NOMO-1 (cell line): ENCODE measurements at regions not wholly inside any gene's neighbourhood (a gene's known extent, or its start where the extent isn't known, plus 50 kb on each side); places are given as distances from the start of the nearest gene placed in this dataset.

Experiments used
- DNase-seq, 2 experiments: peaks; one replicate each; lab custom pipeline; 2025; ENCODE audit not compliant: unreplicated experiment in 2 of 2; lab: John Stamatoyannopoulos, UW

- DNase-seq: no peak
Measured at GRCh38 chr6:44062771-44063560, 64.3 kb downstream of the MRPL14 start.

DNA sequence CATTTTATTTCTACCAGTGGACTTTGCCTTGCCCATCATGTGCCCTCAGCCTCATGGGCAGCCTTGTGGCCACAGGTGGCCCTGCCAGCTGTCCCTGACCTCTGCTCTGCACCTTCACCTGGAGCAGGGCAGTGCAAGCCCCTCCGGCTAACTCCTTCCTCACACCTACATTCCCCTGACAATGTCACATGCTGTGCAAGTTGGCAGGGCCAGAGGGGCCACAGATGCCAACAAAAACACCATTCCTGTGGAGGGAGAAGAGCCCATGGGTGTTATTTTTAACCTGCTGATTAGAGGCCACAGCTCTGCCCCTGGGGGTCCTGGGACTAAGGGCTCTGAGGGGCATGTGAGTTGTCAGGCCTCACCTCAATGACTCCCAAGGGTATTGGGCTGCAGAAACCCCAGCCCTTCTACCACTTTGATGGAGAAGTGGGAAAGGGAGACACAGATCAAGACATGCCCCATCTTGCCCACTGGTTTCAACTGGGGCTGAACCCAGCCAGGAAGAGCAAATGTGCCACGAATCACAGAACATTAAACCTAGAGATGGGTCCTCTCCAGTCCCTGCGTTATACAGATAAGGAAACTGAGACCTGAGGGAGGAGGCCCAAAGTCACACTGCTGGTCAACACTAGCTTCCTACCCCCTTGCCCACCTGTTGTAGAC lies 65.0 kb downstream of the MRPL14 start:
- DNase-seq: no peak

GRCh38 chr6:44061375-44062104 lies 65.7 kb downstream of the MRPL14 start:
- no peak for DNase-seq

- no peak for DNase-seq
Measured at GRCh38 chr6:44060612-44061374, 66.5 kb downstream of the MRPL14 start.

DNA sequence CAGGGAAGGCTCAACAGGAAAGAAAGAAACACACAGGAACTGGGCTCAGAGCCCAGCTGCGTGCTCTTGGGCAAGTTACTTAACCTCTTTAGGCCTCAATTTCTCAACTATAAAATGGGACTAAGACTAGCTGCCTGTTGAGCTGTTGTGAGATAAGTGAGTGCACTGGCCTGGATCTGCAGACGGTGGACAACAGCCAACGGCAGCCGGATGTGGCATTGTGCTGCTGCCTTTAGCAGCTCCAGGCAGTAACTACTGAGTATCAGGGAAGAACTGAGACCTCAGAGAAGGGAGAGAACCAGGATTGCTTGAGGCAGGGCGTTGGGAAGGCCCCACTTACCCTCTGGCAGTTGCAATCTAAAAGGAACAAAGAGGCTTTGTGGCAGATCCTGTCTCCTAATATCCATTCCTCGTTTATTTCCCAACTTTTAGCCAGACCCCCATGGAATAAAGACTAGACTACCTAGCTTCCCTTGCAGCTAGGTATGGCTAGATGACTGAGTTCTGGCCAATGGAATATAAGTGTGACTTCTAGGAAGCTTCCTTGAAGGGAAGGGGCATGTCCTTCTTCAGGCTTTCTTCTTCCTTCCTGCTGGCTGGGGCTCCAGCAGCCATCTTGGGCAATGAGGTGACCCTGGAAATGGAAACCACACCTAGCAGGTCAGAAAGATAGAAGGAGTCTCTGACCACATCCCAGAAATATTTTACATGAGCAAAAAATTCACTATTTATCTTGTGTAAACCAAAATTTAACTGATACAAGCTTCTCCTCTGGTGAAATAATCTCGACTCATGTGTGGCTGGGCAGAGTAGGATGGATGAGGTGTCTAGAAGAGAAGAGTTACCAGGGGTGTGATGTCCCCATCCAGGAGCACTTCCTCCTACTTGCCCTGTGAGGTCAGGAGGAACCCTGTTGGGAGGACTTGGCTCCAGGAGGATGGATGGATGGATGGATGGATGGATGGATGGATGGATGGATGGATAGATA lies 67.6 kb downstream of the MRPL14 start:
- DNase-seq: no peak

- no peak for DNase-seq
Measured at GRCh38 chr6:44058617-44059358, 68.5 kb downstream of the MRPL14 start.

DNA sequence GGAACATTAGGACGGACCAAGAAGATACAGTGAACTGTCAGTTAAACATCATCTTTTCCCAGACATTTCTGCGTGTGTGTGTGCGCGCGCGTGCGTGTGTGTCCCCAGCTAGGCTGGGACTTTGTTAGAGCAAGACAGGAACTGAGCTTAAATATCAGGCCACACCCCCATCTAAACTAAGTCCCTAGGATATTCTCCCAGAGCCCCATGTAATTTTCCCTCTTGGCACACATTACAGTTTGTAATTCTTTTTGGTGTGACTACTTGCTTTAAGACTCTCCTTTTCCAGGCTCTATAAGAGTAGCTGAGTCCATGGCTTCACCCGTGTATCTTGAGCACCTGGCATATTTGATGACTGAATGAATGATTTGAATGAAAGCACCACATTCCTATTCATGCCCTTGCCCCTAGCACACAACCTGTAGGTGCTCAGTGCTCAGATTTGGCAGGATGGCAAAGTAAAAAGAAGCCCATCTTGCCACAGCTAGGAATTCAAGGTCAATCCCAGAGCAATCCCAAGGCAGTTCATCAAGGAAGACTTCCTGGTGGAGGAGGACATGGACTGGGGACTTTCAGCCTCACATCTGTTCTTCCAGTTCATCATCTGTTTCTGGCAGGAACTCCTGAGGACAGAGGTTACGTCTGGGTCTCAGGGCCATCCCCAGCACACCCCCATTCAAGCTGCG lies 69.2 kb downstream of the MRPL14 start:
- DNase-seq: no peak

DNA sequence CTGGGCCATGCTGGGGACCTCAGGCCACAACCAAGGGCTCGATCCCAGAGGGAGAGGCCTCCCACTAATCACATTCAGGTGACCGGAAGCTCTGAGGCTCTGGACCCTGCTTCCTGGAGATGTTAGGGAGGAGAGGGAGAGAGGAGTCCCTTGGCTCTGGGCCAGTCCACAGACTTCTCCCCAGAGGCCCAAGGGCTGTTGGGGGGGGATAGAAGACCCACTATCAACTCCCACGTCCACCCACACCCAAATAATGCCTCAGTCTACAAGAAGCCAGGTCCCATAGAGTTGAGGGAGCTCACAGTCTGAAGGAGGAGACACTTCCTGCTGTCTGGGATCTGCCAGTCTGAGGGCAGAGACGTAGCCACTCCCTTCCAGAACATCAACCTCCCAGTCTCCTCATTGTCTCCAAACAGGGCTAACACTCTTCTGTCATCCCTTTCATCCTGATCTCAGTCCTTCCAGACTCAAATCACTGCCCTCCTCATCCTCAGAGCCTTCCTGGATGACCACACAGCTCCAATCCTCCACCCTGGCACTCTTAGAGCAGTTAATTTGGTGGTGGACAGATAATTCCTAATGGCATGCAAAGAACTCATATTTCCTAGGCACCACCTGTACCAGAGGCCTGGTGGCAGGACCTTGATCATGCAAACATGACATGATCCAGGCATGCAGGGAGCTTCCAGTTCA lies 69.9 kb downstream of the MRPL14 start:
- no peak for DNase-seq

DNA sequence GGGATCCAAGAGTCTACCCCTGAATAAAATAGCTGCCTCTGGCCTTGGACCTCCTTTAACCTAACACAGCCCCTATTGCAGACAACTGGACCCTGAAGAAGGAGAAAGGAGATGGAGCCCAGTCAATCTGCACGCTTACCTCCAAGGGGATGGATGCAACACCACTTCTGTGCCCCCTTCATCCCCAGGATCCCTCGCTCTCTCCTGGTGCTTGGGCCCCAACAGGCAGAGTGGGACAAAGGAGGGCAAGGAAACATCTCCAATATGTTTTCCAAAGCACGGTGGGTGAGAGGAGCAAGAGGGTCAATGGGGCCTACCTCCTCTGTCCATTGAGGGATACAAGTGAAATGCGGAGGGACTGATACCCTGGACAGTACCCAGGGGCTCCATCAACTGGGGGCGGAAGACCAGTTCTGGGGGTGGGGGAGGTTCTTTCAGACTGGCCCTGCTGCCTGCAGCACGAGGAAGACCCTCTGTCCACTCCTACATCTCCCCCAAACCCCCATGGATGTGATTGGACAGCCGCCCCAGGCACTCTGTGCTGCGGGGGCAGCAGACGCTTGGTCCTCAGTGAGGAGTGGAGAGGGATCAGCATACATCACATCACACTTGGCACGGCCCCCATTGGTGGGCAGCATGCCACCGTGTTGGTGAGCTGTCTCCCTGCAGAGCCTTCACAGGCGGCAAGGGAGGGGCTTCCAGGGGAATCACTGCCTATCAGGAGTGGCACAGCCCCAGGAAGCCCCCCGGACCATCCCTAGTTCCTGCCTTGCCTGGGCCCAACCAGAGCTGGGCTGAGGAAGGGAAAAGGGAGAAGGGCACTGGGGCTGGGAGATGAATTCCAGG lies 70.6 kb downstream of the MRPL14 start:
- DNase-seq: no peak

DNA sequence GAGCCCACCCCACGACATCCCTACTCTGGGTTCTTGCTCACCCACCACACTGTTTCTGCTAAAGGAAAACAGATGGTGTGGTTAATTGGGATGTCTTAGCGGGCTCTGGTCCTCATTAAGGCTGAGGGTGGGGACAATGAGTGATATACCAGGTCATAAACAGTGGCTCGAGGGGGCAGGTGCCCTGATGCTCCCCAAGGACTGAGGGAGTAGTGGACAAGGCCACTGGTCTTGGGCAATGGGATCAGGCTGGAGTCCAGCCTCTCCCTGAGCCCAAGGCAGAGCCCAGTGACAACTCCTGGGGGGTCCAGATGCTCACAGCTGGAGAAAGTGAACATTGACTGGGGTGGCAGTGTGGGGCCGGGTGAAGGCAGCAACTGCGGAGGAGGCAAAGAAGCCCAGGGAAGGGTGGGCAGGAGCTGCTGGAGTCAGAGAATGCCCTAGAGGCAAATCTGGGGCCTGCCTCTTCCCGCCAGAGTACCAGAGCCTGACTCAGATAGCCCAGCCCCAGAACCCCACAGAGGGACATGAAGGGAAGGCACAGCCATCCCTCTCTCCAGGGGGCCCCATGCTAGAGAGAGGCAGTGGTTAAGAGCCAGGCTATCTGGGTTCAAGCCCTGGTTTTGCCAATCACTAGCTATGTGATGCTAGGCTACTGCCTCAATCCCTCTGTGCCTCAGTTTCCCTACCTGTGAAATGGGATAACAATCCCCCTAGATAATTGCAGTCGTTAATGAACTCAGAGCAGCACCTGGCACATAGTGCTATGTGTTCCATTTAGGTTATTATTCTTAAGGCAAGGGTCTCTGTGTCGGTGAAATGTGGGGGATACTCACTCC lies 72.3 kb downstream of the MRPL14 start:
- no peak for DNase-seq

GRCh38 chr6:44053760-44054556 lies 73.3 kb downstream of the MRPL14 start:
- no peak for DNase-seq

DNA sequence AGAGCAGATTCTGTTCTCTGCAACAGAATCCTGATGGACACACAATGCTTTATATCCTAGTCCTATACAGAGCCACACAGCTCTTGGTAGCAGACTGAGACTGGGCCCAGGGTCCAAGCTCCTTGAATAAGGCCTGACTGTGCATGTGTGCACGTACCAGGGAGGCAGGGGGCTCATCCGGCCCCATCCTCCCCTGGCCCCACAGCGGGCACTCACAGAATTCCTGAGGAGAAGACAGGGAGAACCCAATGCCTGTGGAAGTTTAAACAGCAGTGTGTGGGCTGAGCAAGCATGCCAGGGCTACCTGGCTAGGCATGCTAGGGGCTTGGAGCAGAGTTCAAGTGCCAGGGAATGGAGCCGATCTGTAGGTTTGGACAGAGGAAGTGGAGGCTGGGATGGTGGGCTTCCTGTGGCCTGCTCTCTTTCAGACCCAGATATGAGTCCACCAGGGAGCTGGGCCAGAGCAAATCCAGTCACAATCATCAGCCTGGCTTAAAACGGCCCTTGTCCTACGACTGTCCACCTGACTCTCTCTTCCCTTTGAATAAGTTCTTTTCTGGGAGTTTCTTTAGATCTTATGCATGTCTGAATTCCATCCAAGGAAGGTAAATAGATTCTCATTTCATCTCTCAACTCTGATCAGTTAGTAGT lies 74.0 kb downstream of the MRPL14 start:
- DNase-seq: no peak

DNA sequence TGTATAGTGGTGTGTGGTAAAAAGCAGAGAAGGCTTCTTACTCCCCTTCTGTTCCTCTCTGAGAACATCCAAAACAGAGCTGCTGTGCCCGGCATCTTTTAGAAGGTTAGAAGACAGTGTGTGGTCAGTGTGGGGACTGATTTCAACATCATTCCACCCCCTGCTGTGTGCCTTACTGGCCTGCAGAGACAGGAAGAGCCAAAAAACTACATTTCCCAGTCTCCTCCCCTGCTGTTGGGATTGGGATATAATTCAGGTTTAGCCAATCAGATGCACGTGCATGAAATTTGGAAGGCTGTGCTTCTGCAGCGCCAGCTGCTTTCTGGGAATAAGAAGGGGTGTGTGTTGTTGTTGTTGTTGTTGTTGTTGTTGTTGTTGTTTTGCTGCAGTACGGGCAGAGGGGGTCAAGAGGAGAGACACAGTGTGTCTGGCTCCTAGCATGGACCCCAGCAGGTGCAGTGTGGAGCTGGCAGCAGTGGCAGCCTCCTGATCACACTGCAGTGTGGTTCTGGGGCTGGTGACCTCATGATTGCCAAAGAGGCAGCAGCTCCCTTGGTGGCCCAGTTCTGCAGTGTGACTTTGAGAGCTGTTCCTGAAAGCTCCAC lies 74.7 kb downstream of the MRPL14 start:
- no peak for DNase-seq

GRCh38 chr6:44051515-44051914 lies 75.7 kb downstream of the MRPL14 start:
- no peak for DNase-seq
